NCI-H1105 treated with DMSO at 0.1 percent for 48 hours (cell line): ENCODE measurements at regions not wholly inside any gene's neighbourhood (a gene's known extent, or its start where the extent isn't known, plus 50 kb on each side); places are given as distances from the start of the nearest gene placed in this dataset.

Experiments
- DNase-seq: peaks from one replicate; lab custom pipeline; 2025; lab: John Stamatoyannopoulos, UW

GRCh38 chr15:39486621-39487457, 94.0 kb upstream of the THBS1 start:
- no peak for DNase-seq

- no peak for DNase-seq
Observed at GRCh38 chr15:39487458-39487735, 93.5 kb upstream of the THBS1 start.

GRCh38 chr15:39488516-39488915, 92.4 kb upstream of the THBS1 start:
- no peak for DNase-seq

GRCh38 chr15:39488961-39489360, 91.9 kb upstream of the THBS1 start:
- no peak for DNase-seq

- DNase-seq = no peak
Observed at GRCh38 chr15:39491115-39491885, 89.6 kb upstream of the THBS1 start.

GRCh38 chr15:39491886-39492490, 88.9 kb upstream of the THBS1 start:
- DNase-seq = no peak

GRCh38 chr15:39493424-39494067, 87.3 kb upstream of the THBS1 start:
- DNase-seq = no peak

GRCh38 chr15:39494462-39494861, 86.4 kb upstream of the THBS1 start:
- DNase-seq = no peak

GRCh38 chr15:39495871-39496840, 84.7 kb upstream of the THBS1 start:
- DNase-seq = no peak

- DNase-seq = no peak
Observed at GRCh38 chr15:39497016-39497758, 83.7 kb upstream of the THBS1 start.

GRCh38 chr15:39497759-39498565, 82.9 kb upstream of the THBS1 start:
- no peak for DNase-seq

GRCh38 chr15:39498629-39499028, 82.2 kb upstream of the THBS1 start:
- no peak for DNase-seq

GRCh38 chr15:39499042-39499441, 81.8 kb upstream of the THBS1 start:
- no peak for DNase-seq

GRCh38 chr15:39499681-39500080, 81.2 kb upstream of the THBS1 start:
- DNase-seq = no peak

- DNase-seq = no peak
Observed at GRCh38 chr15:39501366-39502081, 79.4 kb upstream of the THBS1 start.

GRCh38 chr15:39502082-39502447, 78.8 kb upstream of the THBS1 start:
- DNase-seq = no peak

- DNase-seq = no peak
Observed at GRCh38 chr15:39502611-39503195, 78.2 kb upstream of the THBS1 start.

- DNase-seq = no peak
Observed at GRCh38 chr15:39503526-39503925, 77.4 kb upstream of the THBS1 start.

GRCh38 chr15:39504808-39505207, 76.1 kb upstream of the THBS1 start:
- DNase-seq = no peak
